Astrocyte of the cerebellum (primary cell): ENCODE measurements at regions not wholly inside any gene's neighbourhood (a gene's known extent, or its start where the extent isn't known, plus 50 kb on each side); places are given as distances from the start of the nearest gene placed in this dataset.

Experiments
- DNase-seq: peaks from one replicate; pipeline ENCODE4 v3.0.0-alpha.2; 2011; ENCODE audit warnings: low read depth
- H3K4me3 ChIP-seq: 2 replicates; pipeline ENCODE4 v1.5.1; 2011; ENCODE audit warnings: mild to moderate bottlenecking, low read depth, low read length, moderate library complexity
- in situ Hi-C: cut with HindIII; loops from 2 replicates; pipeline ENCODE4 v1.10.0; 2017; ENCODE audit warnings: low sequenced_read_pairs
- TF ChIP-seq, protein P1 (sequence below): IDR thresholded peaks from 2 replicates; pipeline ENCODE4 v1.5.1; 2012; ENCODE audit warnings: low read length, low read depth, moderate library complexity, mild to moderate bottlenecking; ENCODE audit errors: missing control alignments

GRCh38 chr2:16051841-16052564 is 111.7 kb downstream of the MYCN start:
- DNase-seq = no peak
- TF ChIP-seq, protein P1, sequence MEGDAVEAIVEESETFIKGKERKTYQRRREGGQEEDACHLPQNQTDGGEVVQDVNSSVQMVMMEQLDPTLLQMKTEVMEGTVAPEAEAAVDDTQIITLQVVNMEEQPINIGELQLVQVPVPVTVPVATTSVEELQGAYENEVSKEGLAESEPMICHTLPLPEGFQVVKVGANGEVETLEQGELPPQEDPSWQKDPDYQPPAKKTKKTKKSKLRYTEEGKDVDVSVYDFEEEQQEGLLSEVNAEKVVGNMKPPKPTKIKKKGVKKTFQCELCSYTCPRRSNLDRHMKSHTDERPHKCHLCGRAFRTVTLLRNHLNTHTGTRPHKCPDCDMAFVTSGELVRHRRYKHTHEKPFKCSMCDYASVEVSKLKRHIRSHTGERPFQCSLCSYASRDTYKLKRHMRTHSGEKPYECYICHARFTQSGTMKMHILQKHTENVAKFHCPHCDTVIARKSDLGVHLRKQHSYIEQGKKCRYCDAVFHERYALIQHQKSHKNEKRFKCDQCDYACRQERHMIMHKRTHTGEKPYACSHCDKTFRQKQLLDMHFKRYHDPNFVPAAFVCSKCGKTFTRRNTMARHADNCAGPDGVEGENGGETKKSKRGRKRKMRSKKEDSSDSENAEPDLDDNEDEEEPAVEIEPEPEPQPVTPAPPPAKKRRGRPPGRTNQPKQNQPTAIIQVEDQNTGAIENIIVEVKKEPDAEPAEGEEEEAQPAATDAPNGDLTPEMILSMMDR = no peak
- in situ Hi-C loops = no loop called here
- no peak overlapping the region for H3K4me3 ChIP-seq

- no peak for DNase-seq
- in situ Hi-C loops = no loop called here
- TF ChIP-seq, protein P1 = no peak
- no peak overlapping the region for H3K4me3 ChIP-seq
Observed at GRCh38 chr2:16050908-16051489, 110.6 kb downstream of the MYCN start.

GRCh38 chr2:16050261-16050907 is 110.0 kb downstream of the MYCN start:
- no peak overlapping the region for H3K4me3 ChIP-seq
- no peak for DNase-seq
- in situ Hi-C loops = no loop called here
- TF ChIP-seq, protein P1 = no peak

DNA sequence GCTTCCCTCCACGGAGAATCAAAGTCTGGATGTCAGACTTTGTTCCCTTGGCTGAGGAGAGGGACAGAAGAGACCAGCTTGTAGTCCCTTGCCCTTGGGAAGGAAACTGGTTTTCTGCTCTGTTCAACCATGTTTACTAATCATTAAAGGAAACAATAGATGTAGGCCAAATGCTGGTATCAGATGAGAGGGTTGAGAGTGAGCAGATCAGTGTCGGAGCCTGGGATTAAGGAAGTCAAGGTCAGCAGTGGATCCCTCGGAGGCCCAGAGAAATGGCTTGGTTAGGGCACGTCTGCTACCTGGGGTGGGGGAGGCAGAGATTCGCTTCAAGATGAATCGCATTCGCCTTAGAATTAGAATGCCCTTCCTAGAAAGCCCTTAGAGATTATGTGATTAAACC is 109.1 kb downstream of the MYCN start:
- no peak overlapping the region for H3K4me3 ChIP-seq
- in situ Hi-C loops = no loop called here
- TF ChIP-seq, protein P1 = no peak
- DNase-seq = no peak

GRCh38 chr2:16048466-16048865 is 108.1 kb downstream of the MYCN start:
- DNase-seq = no peak
- TF ChIP-seq, protein P1 = no peak
- no peak overlapping the region for H3K4me3 ChIP-seq
- in situ Hi-C loops = no loop called here

GRCh38 chr2:16047701-16048100 is 107.4 kb downstream of the MYCN start:
- H3K4me3 ChIP-seq = no peak overlapping the region
- no peak for DNase-seq
- TF ChIP-seq, protein P1 = no peak
- in situ Hi-C loops = no loop called here
